ENCODE measurements at regions not wholly inside any gene's neighbourhood (a gene's known extent, or its start where the extent isn't known, plus 50 kb on each side); places are given as distances from the start of the nearest gene placed in this dataset.
"Not testable (repeated sequence)": the region's sequence is repeated elsewhere in the genome, so short reads cannot be mapped to it uniquely, and the experiment has no call there.

DNA sequence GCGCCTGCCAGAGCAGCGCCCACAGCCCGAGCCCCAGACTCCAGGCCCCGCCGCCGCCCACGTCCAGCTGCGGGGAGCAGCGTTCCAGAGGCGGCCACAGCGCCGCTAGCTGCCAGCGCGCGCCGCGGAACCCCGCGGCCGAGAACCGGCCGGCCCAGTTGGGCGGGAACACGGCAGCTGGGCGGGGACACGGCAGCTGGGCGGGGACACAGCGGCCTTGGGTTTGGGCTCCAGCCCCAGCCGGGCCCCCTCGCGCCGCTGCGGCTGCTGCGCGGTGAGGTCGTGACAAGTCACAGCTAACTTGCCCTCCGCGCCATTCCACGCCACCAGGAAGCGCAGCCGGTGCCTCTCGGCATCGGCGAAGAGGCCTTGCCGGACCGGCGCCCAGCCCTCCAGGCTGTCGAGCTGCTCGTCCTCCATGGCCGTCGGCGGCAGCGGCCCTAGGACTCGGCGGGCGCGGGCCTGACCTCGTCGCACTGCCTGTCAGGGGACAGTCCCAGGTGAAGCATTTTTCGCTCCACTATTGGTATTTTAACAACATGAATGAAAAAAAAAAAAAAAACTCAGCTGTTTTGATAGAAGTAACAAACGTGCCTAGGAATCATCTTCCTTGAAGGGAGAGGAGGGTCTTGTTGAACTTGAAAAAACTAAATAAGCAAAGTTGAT is 56.6 kb upstream of the GOLGA8N start:
- peak; percentile 21 to 29 for DNase-seq (ENCODE audit: low read depth in 2 of 2)

GRCh38 chr15:32536057-32536493 is 57.2 kb upstream of the GOLGA8N start:
- DNase-seq (ENCODE audit: low read depth in 2 of 2), result not testable (repeated sequence)

- DNase-seq (ENCODE audit: low read depth in 2 of 2), result not testable (repeated sequence)
Measured at GRCh38 chr15:32535150-32535898, 57.9 kb upstream of the GOLGA8N start.

DNA sequence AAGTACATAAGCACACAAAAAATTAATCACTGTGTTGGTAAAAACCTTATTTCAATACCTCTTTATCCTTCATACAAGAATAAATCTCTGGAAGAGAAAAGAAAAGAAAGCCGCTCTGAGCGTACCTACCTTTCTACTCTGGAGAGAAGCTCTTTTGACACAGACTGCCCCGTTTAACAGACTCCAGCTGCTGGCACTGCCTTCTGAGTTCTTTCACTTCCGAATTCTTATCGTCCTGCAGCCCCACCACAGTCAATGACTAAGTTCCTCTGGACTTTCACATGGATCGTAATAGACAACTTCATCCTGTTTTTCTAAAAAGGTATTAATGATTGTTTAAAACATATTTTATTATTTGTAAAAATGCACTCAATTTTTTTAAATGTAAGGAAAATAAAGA is 67.5 kb upstream of the GOLGA8O start:
- not testable (repeated sequence) for DNase-seq (ENCODE audit: low read depth in 2 of 2)

- DNase-seq (ENCODE audit: low read depth in 2 of 2), result not testable (repeated sequence)
Measured at GRCh38 chr15:32522421-32522820, 67.0 kb upstream of the GOLGA8O start.

DNA sequence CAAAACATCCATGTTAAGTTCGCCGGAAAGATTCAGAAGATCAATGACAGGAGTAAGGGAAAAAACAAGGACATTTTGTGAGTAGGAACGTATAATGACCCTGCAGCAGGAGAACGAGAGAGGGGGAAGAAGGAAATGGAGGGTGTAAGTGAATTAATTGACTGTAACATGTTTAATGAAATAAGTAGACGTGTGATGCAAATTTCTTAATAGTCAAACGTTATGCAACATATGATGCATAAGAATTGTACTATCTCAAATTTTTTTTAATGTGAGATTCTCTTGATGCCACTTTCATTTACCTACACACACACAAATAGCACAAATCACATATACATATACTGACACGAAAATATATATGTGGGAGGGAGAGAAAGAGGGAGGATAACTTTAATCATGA is 63.5 kb upstream of the GOLGA8O start:
- not testable (repeated sequence) for DNase-seq (ENCODE audit: low read depth in 2 of 2)

DNA sequence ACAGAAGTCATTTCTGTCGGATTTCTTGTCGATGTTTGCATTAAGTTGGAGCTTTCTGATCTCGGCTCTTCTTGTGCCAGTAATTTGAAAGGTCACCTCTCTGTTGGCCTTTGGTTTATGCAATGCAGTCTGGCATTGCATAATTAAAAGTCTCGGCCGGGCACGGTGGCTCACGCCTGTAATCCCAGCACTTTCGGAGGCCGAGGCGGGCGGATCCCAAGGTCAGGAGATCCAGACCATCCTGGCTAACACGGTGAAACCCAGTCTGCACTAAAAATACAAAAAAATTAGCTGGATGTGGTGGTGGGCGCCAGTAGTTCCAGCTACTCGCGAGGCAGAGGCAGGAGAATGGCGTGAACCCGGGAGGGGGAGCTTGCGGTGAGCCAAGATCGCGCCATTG is 62.6 kb upstream of the GOLGA8O start:
- DNase-seq (ENCODE audit: low read depth in 2 of 2), result not testable (repeated sequence)

- DNase-seq (ENCODE audit: low read depth in 2 of 2), result not testable (repeated sequence)
Measured at GRCh38 chr15:32516954-32517353, 61.5 kb upstream of the GOLGA8O start.

GRCh38 chr15:32513378-32513777 is 57.9 kb upstream of the GOLGA8O start:
- not testable (repeated sequence) for DNase-seq (ENCODE audit: low read depth in 2 of 2)

GRCh38 chr15:32510027-32510426 is 54.6 kb upstream of the GOLGA8O start:
- not testable (repeated sequence) for DNase-seq (ENCODE audit: low read depth in 2 of 2)

DNA sequence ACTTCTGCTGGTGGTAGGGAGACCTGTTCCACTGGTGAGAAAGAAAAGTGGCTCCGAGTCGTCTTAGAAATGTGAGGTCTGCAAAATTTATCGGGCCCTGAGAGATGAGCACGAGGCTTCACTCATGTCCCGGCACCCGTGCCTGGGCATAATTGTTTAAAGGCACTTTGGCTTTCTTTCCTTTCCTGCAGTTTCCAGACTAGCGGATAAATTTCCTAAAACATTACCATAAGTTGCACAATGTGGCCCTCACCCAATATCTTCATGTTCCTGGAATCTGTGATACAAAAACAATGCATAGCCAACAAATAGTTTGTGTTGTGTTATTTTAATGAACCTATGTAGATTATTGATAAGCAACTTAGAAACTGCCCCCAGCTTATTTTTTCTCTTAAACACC is 52.6 kb upstream of the GOLGA8O start:
- DNase-seq (ENCODE audit: low read depth in 2 of 2), result not testable (repeated sequence)

- DNase-seq (ENCODE audit: low read depth in 2 of 2), result not testable (repeated sequence)
Measured at GRCh38 chr15:32506787-32507186, 51.4 kb upstream of the GOLGA8O start.

GRCh38 chr15:32505633-32506032 is 50.2 kb upstream of the GOLGA8O start:
- DNase-seq (ENCODE audit: low read depth in 2 of 2), result not testable (repeated sequence)

Measured in stimulated activated CD8-positive, alpha-beta memory T cell treated with anti-CD3 and anti-CD28 coated beads, Interleukin-15, amount 100 ng/mL, for 48 hours (primary cell).